ENCODE measurements at regions not wholly inside any gene's neighbourhood (a gene's known extent, or its start where the extent isn't known, plus 50 kb on each side); places are given as distances from the start of the nearest gene placed in this dataset.

- DNase-seq, result no peak
These were observed 193.2 kb downstream of the GADD45G start for GRCh38 chr9:89797937-89798455.

- DNase-seq, result no peak
These were observed 193.8 kb downstream of the GADD45G start for GRCh38 chr9:89798547-89799120.

GRCh38 chr9:89799221-89799620, 194.4 kb downstream of the GADD45G start:
- DNase-seq, result no peak

- no peak for DNase-seq
These were observed 195.0 kb downstream of the GADD45G start for GRCh38 chr9:89799766-89800165.

GRCh38 chr9:89801341-89801740, 196.5 kb downstream of the GADD45G start:
- no peak for DNase-seq

GRCh38 chr9:89801742-89802670, 197.2 kb downstream of the GADD45G start:
- DNase-seq, result no peak

GRCh38 chr9:89802781-89803355, 198.1 kb downstream of the GADD45G start:
- no peak for DNase-seq

- DNase-seq, result no peak
These were observed 198.6 kb downstream of the GADD45G start for GRCh38 chr9:89803403-89803802.

- DNase-seq, result no peak
These were observed 200.1 kb downstream of the GADD45G start for GRCh38 chr9:89804766-89805531.

GRCh38 chr9:89805571-89806292, 200.9 kb downstream of the GADD45G start:
- no peak for DNase-seq

- no peak for DNase-seq
These were observed 201.7 kb downstream of the GADD45G start for GRCh38 chr9:89806371-89807100.

- no peak for DNase-seq
These were observed 202.2 kb downstream of the GADD45G start for GRCh38 chr9:89807101-89807395.

GRCh38 chr9:89807682-89808075, 202.9 kb downstream of the GADD45G start:
- DNase-seq, result no peak

- DNase-seq, result no peak
These were observed 203.4 kb downstream of the GADD45G start for GRCh38 chr9:89808076-89808755.

- no peak for DNase-seq
These were observed 204.0 kb downstream of the GADD45G start for GRCh38 chr9:89808756-89809181.

GRCh38 chr9:89810431-89810830, 205.6 kb downstream of the GADD45G start:
- DNase-seq, result no peak

GRCh38 chr9:89811356-89811755, 206.5 kb downstream of the GADD45G start:
- DNase-seq, result no peak

- no peak for DNase-seq
These were observed 207.2 kb downstream of the GADD45G start for GRCh38 chr9:89811886-89812450.

GRCh38 chr9:89812556-89813181, 207.9 kb downstream of the GADD45G start:
- DNase-seq, result no peak

- DNase-seq, result no peak
These were observed 208.7 kb downstream of the GADD45G start for GRCh38 chr9:89813482-89813881.
